MG63 (cell line): ENCODE measurements at regions not wholly inside any gene's neighbourhood (a gene's known extent, or its start where the extent isn't known, plus 50 kb on each side); places are given as distances from the start of the nearest gene placed in this dataset.
A peak's percentile ranks its signal among the peaks of the same experiment; 100 is the strongest.

ENCODE experiments used
- DNase-seq: peaks from one replicate; pipeline ENCODE4 v3.0.0-alpha.2; 2020
- H3K27me3 ChIP-seq: fragments of 250-450 bp; sonication (Bioruptor Pico); 2 replicates; pipeline ENCODE4 v1.5.1; 2020; ENCODE audit warnings: mild to moderate bottlenecking, moderate library complexity
- H3K36me3 ChIP-seq: fragments of 250-450 bp; sonication (Bioruptor Pico); 2 replicates; pipeline ENCODE4 v1.5.1; 2020; ENCODE audit warnings: mild to moderate bottlenecking, moderate library complexity
- H3K4me3 ChIP-seq: fragments of 250-450 bp; sonication (Bioruptor Pico); 2 replicates; pipeline ENCODE4 v1.5.1; 2020; ENCODE audit warnings: mild to moderate bottlenecking, moderate library complexity
- H3K9me3 ChIP-seq: fragments of 250-450 bp; sonication (Bioruptor Pico); 2 replicates; pipeline ENCODE4 v1.5.1; 2020; ENCODE audit warnings: mild to moderate bottlenecking, moderate library complexity

GRCh38 chr6:44543664-44544063 lies 156.2 kb downstream of the CDC5L start:
- no peaks in the 10 kb centered on the region for H3K36me3 ChIP-seq
- DNase-seq, result no peak
- no peak overlapping the region for H3K4me3 ChIP-seq
- H3K9me3 ChIP-seq, result peaks cover 11% of the 10 kb centered on the region; the same call in 1 of the 2 replicates
- H3K27me3 ChIP-seq, result peaks cover 5% of the 10 kb centered on the region; the same call in 1 of the 2 replicates

DNA sequence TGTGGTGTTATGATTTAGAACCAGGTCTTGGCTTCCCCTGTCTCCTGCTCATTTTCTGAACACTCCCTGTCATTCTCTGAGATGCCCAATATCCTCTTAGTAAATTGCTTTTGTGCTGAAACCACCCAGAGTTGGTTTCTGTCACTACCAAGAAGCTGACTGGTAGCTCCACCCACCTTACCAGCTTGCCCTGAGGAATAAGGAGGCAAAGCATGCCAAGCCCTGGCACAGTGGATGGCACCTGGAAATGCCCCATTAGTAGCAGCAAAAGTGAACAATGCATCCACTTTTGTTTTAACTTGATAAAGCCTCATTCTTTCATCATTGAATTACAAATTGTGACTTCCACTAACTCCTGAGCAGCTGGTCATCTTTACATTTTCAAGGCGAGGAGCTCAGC lies 157.7 kb downstream of the CDC5L start:
- Histone ChIP-seq H3K36me3 (no peaks in the 10 kb centered on the region), H3K9me3 (peaks cover 11% of the 10 kb centered on the region; the same call in 1 of the 2 replicates), H3K4me3 (no peak overlapping the region), H3K27me3 (peaks cover 5% of the 10 kb centered on the region; the same call in 1 of the 2 replicates)
- no peak for DNase-seq

DNA sequence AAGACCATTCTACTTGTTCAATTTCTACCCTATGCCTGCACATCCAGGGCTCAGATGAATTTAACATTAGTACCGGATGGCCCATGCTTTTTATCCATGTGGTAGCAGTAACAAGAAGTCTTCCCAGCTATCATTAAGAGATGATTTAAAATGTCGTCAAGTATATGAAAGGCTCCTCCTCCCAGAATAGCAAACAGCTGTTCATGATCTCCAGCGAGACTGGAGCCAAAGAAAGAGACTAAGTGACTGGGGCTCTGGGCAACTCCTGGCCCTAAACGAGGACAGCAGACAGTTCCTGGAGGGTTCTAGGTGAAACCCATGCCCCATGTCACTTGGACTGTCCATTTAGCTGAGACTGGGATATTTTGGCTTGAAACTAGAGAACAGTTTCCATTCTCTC lies 160.8 kb downstream of the CDC5L start:
- Histone ChIP-seq H3K36me3 (no peaks in the 10 kb centered on the region), H3K4me3 (no peak overlapping the region), H3K27me3 (peaks cover 9% of the 10 kb centered on the region; the same call in 1 of the 2 replicates), H3K9me3 (peaks cover 4% of the 10 kb centered on the region; the same call in 1 of the 2 replicates)
- no peak for DNase-seq

- peaks cover 4% of the 10 kb centered on the region; the same call in 1 of the 2 replicates for H3K9me3 ChIP-seq
- H3K27me3 ChIP-seq, result peaks cover 9% of the 10 kb centered on the region; the same call in 1 of the 2 replicates
- no peak for DNase-seq
- no peak overlapping the region for H3K4me3 ChIP-seq
- no peaks in the 10 kb centered on the region for H3K36me3 ChIP-seq
Observed at GRCh38 chr6:44549516-44549915, 162.0 kb downstream of the CDC5L start.

DNA sequence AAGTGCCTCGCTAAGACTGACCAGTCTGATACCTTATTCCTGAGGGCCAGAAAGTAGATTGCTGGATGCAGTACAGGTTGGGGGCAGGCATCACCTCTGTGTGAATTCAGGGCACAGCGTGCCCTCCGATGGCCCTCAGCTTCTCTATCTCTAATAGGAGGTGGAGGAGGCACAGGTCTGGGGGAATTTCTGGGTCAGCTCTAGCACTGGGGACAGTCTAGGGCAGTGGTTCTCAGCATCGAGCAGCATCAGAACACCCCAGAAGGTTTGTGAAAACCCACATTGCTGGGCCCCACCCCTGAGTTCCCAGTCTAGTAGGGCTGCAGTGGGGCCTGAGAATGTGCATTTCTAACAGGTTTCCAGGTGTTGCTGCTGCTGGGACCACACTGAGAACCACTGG lies 166.7 kb downstream of the CDC5L start:
- Histone ChIP-seq H3K4me3 (no peak overlapping the region), H3K36me3 (no peaks in the 10 kb centered on the region), H3K27me3 (peaks cover 4% of the 10 kb centered on the region; the same call in 1 of the 2 replicates), H3K9me3 (no peaks in the 10 kb centered on the region)
- no peak for DNase-seq

DNA sequence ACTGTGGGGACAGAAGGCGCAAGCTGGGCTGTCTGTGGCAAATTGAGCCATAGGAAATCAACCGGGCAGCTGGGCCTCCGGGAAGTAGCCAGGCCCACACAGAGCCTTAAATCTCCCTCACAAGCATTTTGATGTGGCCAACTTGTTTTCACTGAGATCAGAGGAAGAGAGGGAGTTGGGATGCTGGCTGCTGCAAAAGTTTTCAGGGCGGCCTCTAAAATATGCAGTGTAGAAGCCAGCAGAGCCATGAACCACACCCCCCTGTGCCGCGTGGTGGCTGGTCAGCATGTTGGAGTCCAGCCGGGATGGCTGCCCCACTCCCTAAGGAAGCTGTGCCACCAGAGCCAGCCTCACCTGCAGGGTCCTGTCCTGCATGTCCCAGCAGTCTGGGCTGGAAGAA lies 167.4 kb downstream of the CDC5L start:
- peaks cover 4% of the 10 kb centered on the region; the same call in 1 of the 2 replicates for H3K27me3 ChIP-seq
- no peak for DNase-seq

GRCh38 chr6:44556046-44556445 lies 168.5 kb downstream of the CDC5L start:
- no peak for DNase-seq
- Histone ChIP-seq H3K9me3 (no peaks in the 10 kb centered on the region), H3K36me3 (no peaks in the 10 kb centered on the region), H3K27me3 (peaks cover 4% of the 10 kb centered on the region; the same call in 1 of the 2 replicates), H3K4me3 (no peak overlapping the region)

More for the DNA sequence above, 167.4 kb downstream of the CDC5L start:
- no peaks in the 10 kb centered on the region for H3K36me3 ChIP-seq
- no peak overlapping the region for H3K4me3 ChIP-seq
- no peaks in the 10 kb centered on the region for H3K9me3 ChIP-seq

GRCh38 chr6:44558024-44558831 lies 170.7 kb downstream of the CDC5L start:
- no peaks in the 10 kb centered on the region for H3K27me3 ChIP-seq
- DNase-seq, result no peak
- no peaks in the 10 kb centered on the region for H3K9me3 ChIP-seq
- H3K4me3 ChIP-seq, result no peak overlapping the region
- no peaks in the 10 kb centered on the region for H3K36me3 ChIP-seq

GRCh38 chr6:44558832-44559251 lies 171.3 kb downstream of the CDC5L start:
- no peaks in the 10 kb centered on the region for H3K9me3 ChIP-seq
- H3K27me3 ChIP-seq, result no peaks in the 10 kb centered on the region
- H3K36me3 ChIP-seq, result no peaks in the 10 kb centered on the region
- DNase-seq, result peak; percentile 57
- no peak overlapping the region for H3K4me3 ChIP-seq

- Histone ChIP-seq H3K27me3 (no peaks in the 10 kb centered on the region), H3K9me3 (no peaks in the 10 kb centered on the region), H3K36me3 (no peaks in the 10 kb centered on the region), H3K4me3 (no peak overlapping the region)
- DNase-seq, result no peak
Observed at GRCh38 chr6:44559486-44560270, 172.2 kb downstream of the CDC5L start.

GRCh38 chr6:44560458-44561059 lies 173.1 kb downstream of the CDC5L start:
- DNase-seq, result no peak
- Histone ChIP-seq H3K4me3 (no peak overlapping the region), H3K27me3 (no peaks in the 10 kb centered on the region), H3K36me3 (no peaks in the 10 kb centered on the region), H3K9me3 (no peaks in the 10 kb centered on the region)

DNA sequence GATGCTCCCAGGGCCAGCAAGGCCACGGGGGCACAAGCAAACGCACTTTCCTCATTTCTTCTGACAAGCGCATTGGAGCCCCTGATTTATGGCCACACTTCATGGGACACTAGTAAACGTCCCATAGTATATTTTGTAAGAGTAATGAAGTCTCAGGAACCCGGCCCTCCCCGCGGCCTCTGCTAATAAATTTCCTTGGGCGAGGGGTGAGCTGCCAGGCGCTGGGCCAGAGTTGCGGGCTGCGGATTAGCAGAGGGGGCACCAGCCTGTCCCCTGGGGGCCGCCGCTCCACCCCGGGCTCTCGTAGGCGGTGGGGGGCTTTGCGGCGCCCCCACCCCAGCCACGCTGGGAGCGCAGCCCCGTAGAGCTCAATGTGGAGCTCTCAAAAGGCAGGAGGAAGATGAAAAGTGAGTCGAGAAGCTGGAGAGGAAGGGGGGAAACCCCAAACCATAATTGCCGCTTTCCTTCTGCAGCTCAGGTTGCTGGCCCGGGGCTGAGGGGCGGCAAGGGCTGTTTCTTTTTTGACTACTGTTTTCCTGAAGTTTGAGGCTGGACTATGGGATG lies 173.6 kb downstream of the CDC5L start:
- DNase-seq, result no peak
- H3K27me3 ChIP-seq, result no peaks in the 10 kb centered on the region
- no peaks in the 10 kb centered on the region for H3K9me3 ChIP-seq
- no peak overlapping the region for H3K4me3 ChIP-seq
- no peaks in the 10 kb centered on the region for H3K36me3 ChIP-seq

GRCh38 chr6:44561832-44562665 lies 174.5 kb downstream of the CDC5L start:
- H3K9me3 ChIP-seq, result no peaks in the 10 kb centered on the region
- H3K36me3 ChIP-seq, result no peaks in the 10 kb centered on the region
- no peaks in the 10 kb centered on the region for H3K27me3 ChIP-seq
- no peak overlapping the region for H3K4me3 ChIP-seq
- no peak for DNase-seq

- H3K9me3 ChIP-seq, result no peaks in the 10 kb centered on the region
- H3K27me3 ChIP-seq, result no peaks in the 10 kb centered on the region
- no peak overlapping the region for H3K4me3 ChIP-seq
- DNase-seq, result no peak
- no peaks in the 10 kb centered on the region for H3K36me3 ChIP-seq
Observed at GRCh38 chr6:44563397-44563796, 175.9 kb downstream of the CDC5L start.

GRCh38 chr6:44564906-44565524 lies 177.5 kb downstream of the CDC5L start:
- no peaks in the 10 kb centered on the region for H3K9me3 ChIP-seq
- peak; percentile 56 for DNase-seq
- H3K36me3 ChIP-seq, result no peaks in the 10 kb centered on the region
- no peak overlapping the region for H3K4me3 ChIP-seq
- no peaks in the 10 kb centered on the region for H3K27me3 ChIP-seq

DNA sequence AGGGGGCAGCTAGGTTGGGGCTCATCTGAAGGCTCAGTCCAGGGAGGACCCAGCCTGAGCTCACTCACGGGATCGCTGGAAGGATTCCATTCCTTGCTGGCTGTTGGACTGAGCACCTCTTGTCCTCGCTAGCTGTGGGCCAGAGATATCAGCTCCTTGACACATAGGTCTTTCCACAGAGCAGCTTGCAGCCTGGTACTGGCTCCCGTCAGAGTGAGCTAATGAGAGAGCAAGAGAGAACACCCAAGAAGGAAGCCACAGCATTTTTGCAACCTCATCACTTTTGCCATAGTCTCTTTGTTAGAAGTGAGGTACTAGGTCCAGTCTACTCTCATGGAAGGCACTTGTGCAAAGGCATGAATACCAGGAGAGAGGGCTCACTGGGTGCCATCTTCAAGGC lies 179.9 kb downstream of the CDC5L start:
- DNase-seq, result no peak
- H3K4me3 ChIP-seq, result no peak overlapping the region
- no peaks in the 10 kb centered on the region for H3K36me3 ChIP-seq
- H3K27me3 ChIP-seq, result no peaks in the 10 kb centered on the region
- no peaks in the 10 kb centered on the region for H3K9me3 ChIP-seq
